ENCODE measurements at regions not wholly inside any gene's neighbourhood (a gene's known extent, or its start where the extent isn't known, plus 50 kb on each side); places are given as distances from the start of the nearest gene placed in this dataset.

DNA sequence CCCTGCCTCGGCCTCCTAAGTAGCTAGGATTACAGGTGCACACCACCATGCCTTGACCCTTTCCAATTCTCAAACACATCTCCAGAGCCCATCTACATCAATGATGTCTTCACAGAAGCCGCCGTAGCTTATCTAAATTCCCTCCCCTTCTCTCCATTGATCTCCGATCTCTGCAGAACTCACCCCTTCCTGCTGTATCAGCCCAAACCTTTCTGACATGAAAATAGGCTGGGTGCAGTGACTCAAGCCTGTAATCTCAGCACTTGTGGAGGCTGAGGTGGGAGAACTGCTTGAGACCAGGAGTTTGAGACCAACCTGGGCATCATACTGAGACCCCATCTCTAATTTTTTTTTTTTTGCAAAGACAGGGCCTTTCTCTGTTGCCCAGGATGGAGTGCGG is 406.6 kb upstream of the AMELY start:
- H2BK15ac ChIP-seq (ENCODE audit: low read depth, poor library complexity, severe bottlenecking): no peak overlapping the region
- H2BK12ac ChIP-seq (ENCODE audit: low read length in 2 of 2): no peak overlapping the region
- H3K9me3 ChIP-seq (ENCODE audit: control insufficient read depth, low read length): no peaks in the 10 kb centered on the region
- no peak overlapping the region for H3K4me2 ChIP-seq (ENCODE audit: low read length, poor library complexity, severe bottlenecking)
- no peak overlapping the region for H2BK120ac ChIP-seq (ENCODE audit: low read depth, low read length)
- no peaks in the 10 kb centered on the region for H3K27me3 ChIP-seq (ENCODE audit: control insufficient read depth in 1 of 2, insufficient read depth in 1 of 2, low read length in 2 of 2)
- H3K23ac ChIP-seq (ENCODE audit: low read length in 2 of 2): no peak overlapping the region
- no peak overlapping the region for H3K9ac ChIP-seq (ENCODE audit: low read length)
- no peak overlapping the region for H2AFZ ChIP-seq (ENCODE audit: low read depth, low read length)
- peaks cover 9% of the 10 kb centered on the region for H3K79me1 ChIP-seq (replicated peaks; ENCODE audit: low read length, poor library complexity, severe bottlenecking)
- H2BK5ac ChIP-seq (ENCODE audit: low read depth, low read length, poor library complexity, severe bottlenecking): no peak overlapping the region
- no peak for DNase-seq
- peaks cover 0 to 15% of the 10 kb centered on the region in 2 experiments for H3K36me3 ChIP-seq (ENCODE audit: control insufficient read depth in 1 of 2, insufficient read depth in 2 of 2, low read depth in 1 of 2, low read length in 2 of 2)
- no peaks in the 10 kb centered on the region for H3K4me1 ChIP-seq (ENCODE audit: control insufficient read depth, insufficient read depth, low read depth, low read length)
- no peak overlapping the region for H2AK5ac ChIP-seq (ENCODE audit: low read length, severe bottlenecking)
- no peak overlapping the region for H3K4ac ChIP-seq (ENCODE audit: low read depth in 1 of 2, low read length in 2 of 2)
- WGBS: 94% methylated on average over 4 of the region's 5 CpGs
- no peak overlapping the region for H4K8ac ChIP-seq (ENCODE audit: low read length)
- H3K18ac ChIP-seq (ENCODE audit: low read depth in 1 of 2, low read length in 2 of 2): no peak overlapping the region
- H3K27ac ChIP-seq (ENCODE audit: low read length, poor library complexity, severe bottlenecking): no peak overlapping the region
- H3K4me3 ChIP-seq (ENCODE audit: insufficient read depth in 1 of 2, low read depth in 1 of 2, low read length in 2 of 2): no peak overlapping the region
- no peak overlapping the region for H3K14ac ChIP-seq (ENCODE audit: low read length in 2 of 2)
- H4K91ac ChIP-seq (ENCODE audit: low read length): no peak overlapping the region

DNA sequence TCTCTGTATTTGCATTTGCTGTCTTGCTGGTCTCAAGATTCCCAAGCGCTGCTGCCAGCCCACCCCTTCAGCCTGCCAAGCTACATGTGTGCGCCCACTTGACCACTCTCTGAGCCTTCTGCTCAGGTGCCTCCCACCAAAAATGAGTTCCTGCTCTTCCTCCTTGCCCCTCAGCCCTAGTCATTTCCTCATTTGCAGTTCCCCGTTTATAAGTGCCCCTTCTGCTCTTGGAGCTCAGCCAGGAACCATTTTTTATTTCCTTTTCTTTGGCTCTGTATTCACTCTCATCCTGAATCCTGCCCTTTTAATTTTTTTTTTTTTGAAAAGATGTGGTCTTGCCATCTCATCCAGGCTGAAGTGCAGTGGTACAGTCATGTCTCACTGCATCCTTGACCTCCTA is 406.0 kb upstream of the AMELY start:
- Histone ChIP-seq H2BK120ac (ENCODE audit: low read depth, low read length) (no peak overlapping the region), H4K8ac (ENCODE audit: low read length) (no peak overlapping the region), H3K4me1 (ENCODE audit: control insufficient read depth, insufficient read depth, low read depth, low read length) (no peaks in the 10 kb centered on the region), H3K18ac (ENCODE audit: low read depth in 1 of 2, low read length in 2 of 2) (no peak overlapping the region), H2BK12ac (ENCODE audit: low read length in 2 of 2) (no peak overlapping the region), H3K27ac (ENCODE audit: low read length, poor library complexity, severe bottlenecking) (no peak overlapping the region), H3K36me3 (ENCODE audit: control insufficient read depth in 1 of 2, insufficient read depth in 2 of 2, low read depth in 1 of 2, low read length in 2 of 2) (peaks cover 0 to 15% of the 10 kb centered on the region in 2 experiments), H3K27me3 (ENCODE audit: control insufficient read depth in 1 of 2, insufficient read depth in 1 of 2, low read length in 2 of 2) (no peaks in the 10 kb centered on the region), H3K23ac (ENCODE audit: low read length in 2 of 2) (no peak overlapping the region), H4K91ac (ENCODE audit: low read length) (no peak overlapping the region), H3K9me3 (ENCODE audit: control insufficient read depth, low read length) (no peaks in the 10 kb centered on the region), H3K79me1 (replicated peaks; ENCODE audit: low read length, poor library complexity, severe bottlenecking) (peaks cover 9% of the 10 kb centered on the region), H2AK5ac (ENCODE audit: low read length, severe bottlenecking) (no peak overlapping the region), H3K14ac (ENCODE audit: low read length in 2 of 2) (no peak overlapping the region), H2BK5ac (ENCODE audit: low read depth, low read length, poor library complexity, severe bottlenecking) (no peak overlapping the region), H3K9ac (ENCODE audit: low read length) (no peak overlapping the region), H3K4ac (ENCODE audit: low read depth in 1 of 2, low read length in 2 of 2) (no peak overlapping the region), H3K4me3 (ENCODE audit: insufficient read depth in 1 of 2, low read depth in 1 of 2, low read length in 2 of 2) (no peak overlapping the region), H2AFZ (ENCODE audit: low read depth, low read length) (no peak overlapping the region), H2BK15ac (ENCODE audit: low read depth, poor library complexity, severe bottlenecking) (no peak overlapping the region), H3K4me2 (ENCODE audit: low read length, poor library complexity, severe bottlenecking) (no peak overlapping the region)
- WGBS: 79% methylated on average over 3 of the region's 3 CpGs
- DNase-seq: no peak

- Histone ChIP-seq H4K91ac (ENCODE audit: low read length) (no peak overlapping the region), H3K36me3 (ENCODE audit: control insufficient read depth in 1 of 2, insufficient read depth in 2 of 2, low read depth in 1 of 2, low read length in 2 of 2) (peaks cover 0 to 18% of the 10 kb centered on the region in 2 experiments), H3K79me1 (replicated peaks; ENCODE audit: low read length, poor library complexity, severe bottlenecking) (peaks cover 10% of the 10 kb centered on the region), H3K9me3 (ENCODE audit: control insufficient read depth, low read length) (no peaks in the 10 kb centered on the region), H3K4me3 (ENCODE audit: insufficient read depth in 1 of 2, low read depth in 1 of 2, low read length in 2 of 2) (no peak overlapping the region), H2AFZ (ENCODE audit: low read depth, low read length) (no peak overlapping the region), H3K9ac (ENCODE audit: low read length) (no peak overlapping the region), H2BK12ac (ENCODE audit: low read length in 2 of 2) (no peak overlapping the region), H2BK15ac (ENCODE audit: low read depth, poor library complexity, severe bottlenecking) (no peak overlapping the region), H2BK5ac (ENCODE audit: low read depth, low read length, poor library complexity, severe bottlenecking) (no peak overlapping the region), H4K8ac (ENCODE audit: low read length) (no peak overlapping the region), H3K4me2 (ENCODE audit: low read length, poor library complexity, severe bottlenecking) (no peak overlapping the region), H3K18ac (ENCODE audit: low read depth in 1 of 2, low read length in 2 of 2) (no peak overlapping the region), H3K23ac (ENCODE audit: low read length in 2 of 2) (no peak overlapping the region), H2BK120ac (ENCODE audit: low read depth, low read length) (no peak overlapping the region), H3K4ac (ENCODE audit: low read depth in 1 of 2, low read length in 2 of 2) (no peak overlapping the region), H3K4me1 (ENCODE audit: control insufficient read depth, insufficient read depth, low read depth, low read length) (no peaks in the 10 kb centered on the region), H3K27ac (ENCODE audit: low read length, poor library complexity, severe bottlenecking) (no peak overlapping the region), H3K27me3 (ENCODE audit: control insufficient read depth in 1 of 2, insufficient read depth in 1 of 2, low read length in 2 of 2) (no peaks in the 10 kb centered on the region), H3K14ac (ENCODE audit: low read length in 2 of 2) (no peak overlapping the region), H2AK5ac (ENCODE audit: low read length, severe bottlenecking) (no peak overlapping the region)
- DNase-seq: no peak
- 96% methylated on average over 6 of the region's 6 CpGs for WGBS
These were observed 399.1 kb upstream of the AMELY start for GRCh38 chrY:7310482-7311269.

- Histone ChIP-seq H3K27me3 (ENCODE audit: control insufficient read depth in 1 of 2, insufficient read depth in 1 of 2, low read length in 2 of 2) (no peaks in the 10 kb centered on the region), H3K27ac (ENCODE audit: low read length, poor library complexity, severe bottlenecking) (no peak overlapping the region), H4K8ac (ENCODE audit: low read length) (no peak overlapping the region), H3K79me1 (replicated peaks; ENCODE audit: low read length, poor library complexity, severe bottlenecking) (peaks cover 6% of the 10 kb centered on the region), H3K23ac (ENCODE audit: low read length in 2 of 2) (no peak overlapping the region), H3K14ac (ENCODE audit: low read length in 2 of 2) (no peak overlapping the region), H2BK12ac (ENCODE audit: low read length in 2 of 2) (no peak overlapping the region), H3K36me3 (ENCODE audit: control insufficient read depth in 1 of 2, insufficient read depth in 2 of 2, low read depth in 1 of 2, low read length in 2 of 2) (peaks cover 0 to 23% of the 10 kb centered on the region in 2 experiments), H2AK5ac (ENCODE audit: low read length, severe bottlenecking) (no peak overlapping the region), H2BK120ac (ENCODE audit: low read depth, low read length) (no peak overlapping the region), H3K18ac (ENCODE audit: low read depth in 1 of 2, low read length in 2 of 2) (no peak overlapping the region), H2AFZ (ENCODE audit: low read depth, low read length) (no peak overlapping the region), H3K4me3 (ENCODE audit: insufficient read depth in 1 of 2, low read depth in 1 of 2, low read length in 2 of 2) (no peak overlapping the region), H3K4me1 (ENCODE audit: control insufficient read depth, insufficient read depth, low read depth, low read length) (no peaks in the 10 kb centered on the region), H3K4ac (ENCODE audit: low read depth in 1 of 2, low read length in 2 of 2) (no peak overlapping the region), H3K9me3 (ENCODE audit: control insufficient read depth, low read length) (no peaks in the 10 kb centered on the region), H2BK15ac (ENCODE audit: low read depth, poor library complexity, severe bottlenecking) (no peak overlapping the region), H4K91ac (ENCODE audit: low read length) (no peak overlapping the region), H2BK5ac (ENCODE audit: low read depth, low read length, poor library complexity, severe bottlenecking) (no peak overlapping the region), H3K9ac (ENCODE audit: low read length) (no peak overlapping the region), H3K4me2 (ENCODE audit: low read length, poor library complexity, severe bottlenecking) (no peak overlapping the region)
- DNase-seq: no peak
- WGBS: 96% methylated on average over 4 of the region's 5 CpGs
These were observed 397.3 kb upstream of the AMELY start for GRCh38 chrY:7308816-7309215.
